GDM1 (cell line): ENCODE measurements at regions not wholly inside any gene's neighbourhood (a gene's known extent, or its start where the extent isn't known, plus 50 kb on each side); places are given as distances from the start of the nearest gene placed in this dataset.
"Not testable (repeated sequence)": the region's sequence is repeated elsewhere in the genome, so short reads cannot be mapped to it uniquely, and the experiment has no call there.

Experiments used
- DNase-seq: peaks from one replicate; lab custom pipeline; 2025; lab: John Stamatoyannopoulos, UW

DNA sequence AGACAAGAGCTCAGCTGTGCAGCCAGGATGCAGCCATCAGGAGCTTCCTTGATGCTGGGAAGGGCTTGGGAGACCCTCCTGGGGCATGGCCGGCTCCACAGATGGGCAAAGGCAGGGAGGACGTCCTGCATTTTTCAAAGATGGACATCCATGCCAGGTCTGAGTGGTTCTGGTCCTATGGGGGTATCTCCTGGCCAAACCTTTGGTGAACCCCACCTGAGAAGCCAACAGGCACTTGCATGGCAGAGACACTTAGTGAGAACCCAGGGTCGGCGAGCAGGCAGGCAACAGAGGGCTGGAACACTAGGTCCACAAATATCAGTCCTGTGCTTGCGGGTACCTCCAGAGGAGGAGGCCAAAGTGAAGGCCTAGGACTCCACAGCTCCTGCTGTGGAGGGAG, 70.0 kb downstream of the KCTD15 start:
- no peak for DNase-seq

DNA sequence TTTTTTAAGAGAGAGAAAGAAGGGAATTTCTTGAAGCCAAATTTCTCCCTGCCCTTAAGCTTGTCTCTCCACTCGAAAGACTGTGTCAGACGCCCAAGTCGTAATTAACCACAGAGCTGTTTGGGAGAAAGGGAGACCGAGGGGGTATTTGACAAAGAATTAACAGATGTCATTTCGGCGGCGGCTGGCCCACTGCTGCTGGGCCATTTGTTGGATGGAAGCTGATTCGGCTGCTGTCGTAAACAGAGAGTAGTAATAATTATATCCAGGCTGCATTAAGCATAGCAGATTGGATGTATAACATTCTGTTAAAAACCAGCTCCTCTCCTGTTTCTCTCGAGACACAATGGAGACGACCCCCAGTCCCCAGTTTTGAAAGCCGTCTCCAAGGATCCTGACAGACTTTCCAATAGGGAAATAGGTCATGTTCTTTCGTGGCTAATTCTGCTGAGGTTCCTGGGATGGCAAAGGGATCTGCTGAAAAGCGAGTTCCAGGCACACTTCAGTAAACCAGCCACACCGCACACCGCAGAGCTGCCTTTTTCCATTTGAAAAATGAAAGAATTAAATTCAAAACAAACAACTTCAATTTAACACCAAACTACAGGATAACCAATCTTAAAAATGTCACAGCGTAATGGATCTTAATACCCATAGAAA, 71.5 kb downstream of the KCTD15 start:
- no peak for DNase-seq

DNA sequence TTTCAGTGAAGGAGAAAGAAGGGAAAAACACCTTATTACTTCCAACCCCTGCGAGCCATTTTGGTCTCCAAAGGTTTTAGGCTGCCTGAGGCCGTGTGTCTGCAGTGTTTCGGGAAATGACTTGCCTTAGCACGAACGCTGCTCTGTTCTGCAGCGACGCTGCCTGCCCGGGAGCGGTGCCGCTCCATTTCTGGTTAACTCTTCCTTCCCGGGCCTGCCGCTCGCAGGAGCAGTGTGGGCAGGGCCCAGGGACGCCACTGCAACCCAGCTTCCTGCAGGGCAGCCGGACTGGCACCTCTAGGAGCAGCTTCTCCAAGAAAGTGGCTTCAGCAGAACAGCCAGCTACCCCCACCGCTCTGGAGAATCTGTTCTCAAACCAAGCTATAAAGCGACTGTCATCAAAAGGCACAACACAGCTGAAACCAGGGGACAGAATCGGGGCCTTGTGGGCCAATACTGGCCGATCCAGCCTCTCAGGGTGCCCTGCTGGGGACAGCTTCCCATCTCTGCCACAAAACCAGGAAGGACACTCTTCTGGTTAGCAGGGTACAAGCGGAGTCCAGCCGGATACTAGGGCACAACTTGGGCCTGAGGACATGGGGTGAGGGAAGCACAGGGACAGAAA, 72.2 kb downstream of the KCTD15 start:
- no peak for DNase-seq

DNA sequence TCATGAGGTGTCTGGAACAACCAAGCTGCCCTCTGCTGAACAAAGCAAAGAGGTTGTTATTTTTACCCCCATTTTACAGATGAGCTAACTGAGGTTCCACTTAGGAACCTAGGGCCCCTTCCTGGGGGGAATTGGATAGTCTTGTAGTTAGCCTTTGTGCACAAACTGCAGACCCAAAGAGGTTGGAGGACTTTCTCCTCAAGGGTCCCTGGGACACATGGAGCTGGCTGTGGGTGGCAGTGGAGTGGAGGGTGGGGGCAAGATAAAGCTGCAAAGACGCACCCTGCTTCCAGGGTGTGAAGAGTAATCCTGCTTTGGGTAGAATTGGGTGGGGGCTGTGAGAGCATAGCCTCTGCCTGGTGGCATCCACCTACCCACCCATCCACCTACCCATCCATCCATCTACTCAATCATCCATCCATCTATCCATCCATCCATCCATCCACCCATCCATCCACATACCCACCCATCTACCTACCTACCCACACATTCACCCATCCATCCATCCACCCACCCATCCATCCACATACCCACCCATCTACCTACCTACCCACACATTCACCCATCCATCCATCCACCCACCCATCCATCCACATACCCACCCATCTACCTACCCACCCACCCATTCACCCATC, 73.7 kb downstream of the KCTD15 start:
- DNase-seq = not testable (repeated sequence)

DNA sequence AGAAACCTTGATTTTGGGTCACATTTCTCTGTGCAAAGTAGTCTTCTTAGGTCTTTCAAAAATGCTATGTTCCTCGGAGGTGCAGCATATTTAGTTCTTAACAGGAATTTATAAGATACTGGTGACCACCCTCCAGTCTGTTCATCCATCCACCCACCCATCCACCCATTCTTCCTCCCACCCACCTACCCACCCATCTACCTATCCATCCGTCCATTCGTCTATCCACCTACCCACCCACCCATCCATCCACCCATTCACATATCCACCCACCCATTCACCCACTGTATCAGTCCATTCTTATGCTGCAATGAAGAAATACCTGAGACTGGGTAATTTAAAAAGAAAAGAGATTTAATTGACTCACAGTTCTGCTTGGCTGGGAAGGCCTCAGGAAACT, 74.9 kb downstream of the KCTD15 start:
- no peak for DNase-seq

DNA sequence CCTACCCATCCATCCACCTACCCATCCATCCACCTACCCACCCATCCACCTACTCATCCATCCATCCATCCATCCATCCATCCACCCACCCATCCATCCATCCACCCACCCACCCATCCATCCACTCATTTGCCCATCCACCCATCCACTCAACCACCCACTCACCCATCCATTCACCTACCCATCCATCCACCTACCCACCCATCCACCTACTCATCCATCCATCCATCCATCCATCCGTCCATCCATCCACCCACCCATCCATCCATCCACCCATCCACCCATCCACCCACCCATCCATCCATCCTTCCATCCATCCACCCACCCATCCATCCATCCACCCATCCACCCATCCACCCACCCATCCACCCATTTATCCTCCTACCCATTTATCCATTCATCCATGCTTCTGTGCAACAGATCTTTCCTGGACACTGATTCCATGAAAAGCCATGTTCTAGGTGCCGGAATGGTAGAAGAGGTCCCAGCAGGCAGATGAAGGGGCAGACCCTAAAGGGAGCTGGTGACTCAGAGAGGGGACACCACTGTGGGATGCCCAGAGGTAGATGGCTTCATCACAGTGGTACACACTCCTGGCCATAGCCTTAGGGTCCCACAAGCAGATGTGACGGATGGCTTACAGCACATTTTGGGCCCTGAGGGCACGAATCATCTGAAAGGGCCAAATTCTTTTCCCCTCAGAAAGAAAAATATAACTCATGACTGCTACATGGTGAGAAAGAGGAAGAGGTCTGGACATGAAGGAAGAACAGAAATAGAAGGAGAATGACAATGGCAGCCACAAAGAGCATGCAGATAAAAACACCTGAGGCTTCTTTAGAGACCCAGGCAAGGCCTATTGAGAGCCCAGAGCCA, 76.0 kb downstream of the KCTD15 start:
- no peak for DNase-seq

DNA sequence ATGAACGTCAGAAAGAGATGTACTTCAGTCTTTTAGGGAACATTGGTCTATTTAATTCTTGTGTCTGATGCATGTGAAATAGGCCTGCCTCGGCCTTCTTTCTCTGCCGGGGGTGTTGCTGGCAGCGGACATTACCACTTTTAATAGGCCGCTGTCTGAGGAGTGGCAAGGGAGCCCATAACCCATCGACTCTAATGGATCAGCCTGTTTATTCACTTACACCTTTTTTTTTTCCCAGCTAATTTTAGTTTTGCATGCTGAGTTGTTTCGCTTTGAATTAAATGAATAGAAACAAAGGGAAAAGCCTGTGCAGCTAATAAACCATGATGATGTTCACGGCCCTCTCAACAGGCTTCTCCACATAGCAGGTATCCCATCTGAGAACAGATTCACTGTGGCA, 78.4 kb downstream of the KCTD15 start:
- DNase-seq = no peak

DNA sequence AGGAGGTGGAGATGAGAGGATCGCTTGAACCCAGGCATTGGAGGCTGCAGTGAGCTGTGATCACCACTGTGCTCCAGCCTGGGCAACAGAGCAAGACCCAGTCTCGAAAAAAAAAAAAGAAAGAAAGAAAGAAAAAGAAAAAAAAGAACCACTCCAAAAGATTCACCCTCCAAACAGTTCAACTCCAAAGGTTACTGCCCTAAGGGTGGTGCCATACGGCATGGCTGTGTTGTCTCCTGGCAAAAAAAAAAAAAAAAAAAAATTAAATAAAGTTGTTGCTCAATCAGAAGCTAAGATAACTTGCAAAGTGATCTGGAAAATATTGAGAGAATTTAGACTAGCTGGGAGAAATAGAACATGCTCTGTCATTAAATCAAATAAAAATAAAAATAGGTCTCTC, 79.5 kb downstream of the KCTD15 start:
- no peak for DNase-seq

DNA sequence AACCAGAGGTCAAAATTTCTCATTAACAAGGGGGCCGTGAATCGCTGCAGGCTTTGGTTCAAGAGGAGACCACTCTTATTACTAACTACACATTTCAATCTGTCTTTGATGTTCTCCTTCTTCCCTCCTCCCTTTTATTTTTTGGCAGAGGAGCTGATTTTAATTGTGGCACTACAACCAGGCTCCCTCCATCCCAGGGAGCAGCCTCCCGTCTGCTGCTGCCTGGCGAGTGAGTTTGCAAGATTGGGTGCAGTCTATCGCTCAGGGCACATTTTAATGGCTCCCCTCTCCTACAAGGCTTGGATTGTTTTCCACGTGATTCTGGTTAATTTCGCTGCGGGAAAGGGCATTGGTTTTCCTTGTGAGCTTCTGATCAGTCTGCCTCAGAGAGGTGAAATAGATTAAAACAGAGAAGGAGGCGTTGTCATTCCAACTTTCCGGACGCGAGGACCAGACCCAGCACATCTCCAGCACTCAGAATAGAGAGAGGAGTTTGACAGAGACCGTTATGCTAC, 81.4 kb downstream of the KCTD15 start:
- DNase-seq = no peak

DNA sequence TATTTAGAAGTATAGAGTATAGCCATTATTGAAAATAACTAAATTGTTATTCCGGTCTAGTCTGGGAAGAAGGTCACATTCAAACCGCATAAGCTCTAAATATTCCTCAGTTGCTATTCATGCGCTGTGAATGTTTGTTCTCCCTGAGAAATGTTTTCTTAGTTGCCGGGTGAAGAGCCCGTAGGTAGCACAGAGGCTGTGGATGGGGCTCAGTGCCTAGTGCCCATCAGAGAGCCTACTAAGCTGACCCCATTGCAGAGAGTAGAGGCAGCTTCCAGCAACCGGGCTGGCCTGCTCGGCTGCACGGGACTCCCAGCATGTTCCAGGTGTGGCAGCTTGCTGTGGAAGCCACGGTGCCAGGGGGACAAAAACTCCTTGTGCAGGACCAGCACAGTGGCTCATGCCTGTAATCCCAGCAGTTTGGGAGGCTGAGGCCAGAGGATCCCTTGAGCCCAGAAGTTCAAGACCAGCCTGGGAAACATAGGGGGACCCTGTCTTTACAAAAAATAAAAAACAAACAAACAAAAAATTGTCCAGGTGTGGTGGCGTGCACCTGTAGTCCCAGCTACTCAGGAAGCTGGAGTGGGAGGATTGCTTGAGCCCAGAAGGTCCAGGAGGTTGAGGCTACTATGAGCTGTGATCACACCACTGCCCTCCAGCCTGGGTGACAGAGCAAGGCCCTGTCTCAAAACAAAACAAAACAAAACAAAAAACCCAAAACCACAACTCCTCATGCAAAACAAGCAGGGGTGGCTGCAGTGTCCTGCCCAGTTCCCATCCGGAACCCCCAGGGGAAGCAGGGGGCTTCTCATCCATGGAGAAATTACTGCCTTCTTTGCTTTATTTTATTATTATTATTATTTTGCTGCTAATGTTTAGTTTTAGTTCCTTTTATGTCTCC, 82.5 kb downstream of the KCTD15 start:
- DNase-seq = no peak

DNA sequence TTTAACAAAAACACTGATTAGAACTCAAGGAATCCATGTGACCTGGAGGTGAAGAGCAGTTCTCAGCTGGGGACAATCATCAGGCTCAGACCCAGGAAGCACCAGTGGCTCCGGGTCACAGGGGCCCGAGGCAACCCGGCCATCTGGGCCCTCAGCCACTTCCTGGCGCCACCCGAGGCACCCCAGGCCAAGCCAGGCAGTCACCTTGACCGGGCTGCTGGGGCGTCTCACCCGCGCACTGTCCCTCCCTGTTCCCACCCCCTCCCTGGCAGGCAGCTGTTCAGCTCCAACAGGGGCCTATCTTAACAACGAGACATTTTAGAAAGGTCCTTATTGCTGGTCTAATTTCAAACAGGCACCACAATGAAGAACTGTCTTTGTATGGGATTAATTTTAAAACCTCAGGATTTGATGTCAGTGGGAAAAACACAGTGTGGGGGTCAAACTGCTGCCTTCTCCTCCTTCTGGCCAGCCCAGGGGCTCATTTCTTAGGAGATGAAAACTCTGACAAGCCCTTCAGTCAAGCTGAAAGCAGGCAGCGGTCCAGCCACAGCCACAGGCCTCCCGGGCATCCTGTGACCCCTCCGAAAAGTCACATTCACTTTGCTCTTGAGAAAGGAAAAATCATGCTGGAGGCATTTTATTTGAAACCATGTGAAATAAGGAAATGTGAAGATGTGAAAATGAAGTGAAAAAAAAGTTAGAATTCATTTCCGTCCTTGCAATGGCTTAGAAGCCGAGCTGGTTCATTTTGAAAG, 83.3 kb downstream of the KCTD15 start:
- DNase-seq = no peak

DNA sequence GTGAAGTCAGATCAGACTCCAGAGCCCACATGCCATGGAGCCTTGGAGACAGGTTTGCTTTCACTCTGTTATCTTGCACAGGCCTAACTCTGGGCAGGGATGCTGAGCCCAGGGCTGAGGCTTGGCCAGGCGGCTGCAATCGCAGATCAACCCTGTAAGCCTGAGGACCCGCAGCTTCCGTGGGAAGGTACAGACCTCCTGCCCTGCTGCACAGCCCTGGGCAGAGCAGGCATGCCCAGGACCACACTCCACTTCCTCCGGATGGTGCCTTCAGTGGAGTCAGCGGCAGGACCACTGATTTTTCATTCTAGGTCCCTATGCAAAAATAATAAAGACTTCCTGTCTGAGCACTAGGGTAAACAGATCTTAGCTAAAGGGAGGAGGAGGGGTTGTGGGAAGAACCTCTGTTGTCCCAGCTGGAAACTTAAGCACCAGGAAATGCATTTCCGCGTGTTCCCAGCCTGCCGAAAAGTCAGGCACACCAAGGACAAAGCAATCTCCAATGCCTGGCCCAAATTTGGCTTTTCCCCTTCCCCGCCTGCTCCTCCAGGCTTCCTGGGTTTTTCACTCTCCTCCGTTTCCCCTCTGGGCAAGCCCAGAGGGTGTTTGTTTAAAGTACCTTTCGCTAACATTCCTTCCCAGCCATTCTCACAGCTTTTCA, 87.3 kb downstream of the KCTD15 start:
- no peak for DNase-seq

DNA sequence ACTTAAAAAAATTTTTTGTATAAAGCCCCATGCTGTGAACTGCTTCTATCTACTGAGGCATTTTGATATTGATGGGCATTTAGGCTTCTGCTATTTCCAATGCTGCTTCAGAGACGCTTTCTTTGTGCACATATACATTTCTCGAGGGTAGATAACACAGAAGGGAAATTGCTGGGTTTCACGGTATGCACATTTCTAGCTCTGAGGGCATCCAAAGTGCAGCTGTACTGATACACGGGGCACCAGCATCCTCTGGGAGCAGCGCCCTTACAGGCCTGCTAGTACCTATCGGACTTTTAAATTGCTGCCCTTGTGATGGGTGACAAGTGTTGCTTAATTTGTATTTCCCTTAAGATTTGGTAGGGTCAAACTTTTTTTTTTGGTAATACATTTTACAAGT, 88.6 kb downstream of the KCTD15 start:
- no peak for DNase-seq

DNA sequence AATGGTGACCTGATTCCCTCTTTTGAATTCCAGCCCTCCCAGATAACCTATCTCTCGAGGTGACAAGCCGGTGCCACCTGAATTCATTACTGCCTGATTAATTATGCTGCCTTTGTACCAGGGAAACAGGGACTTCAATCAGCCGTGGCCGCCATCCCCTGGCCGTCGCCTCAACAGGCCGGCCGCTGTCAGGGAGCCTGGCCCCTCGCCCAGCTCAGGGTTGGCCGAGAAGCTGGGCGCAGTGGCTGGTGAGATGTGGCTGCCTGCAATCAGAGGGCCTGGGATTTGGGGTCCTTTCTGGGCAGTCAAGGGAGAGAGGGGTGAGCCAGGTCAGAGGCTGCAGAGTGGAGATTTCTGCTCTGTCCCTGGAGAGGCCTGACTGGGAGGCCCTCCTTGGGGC, 91.2 kb downstream of the KCTD15 start:
- DNase-seq = no peak

DNA sequence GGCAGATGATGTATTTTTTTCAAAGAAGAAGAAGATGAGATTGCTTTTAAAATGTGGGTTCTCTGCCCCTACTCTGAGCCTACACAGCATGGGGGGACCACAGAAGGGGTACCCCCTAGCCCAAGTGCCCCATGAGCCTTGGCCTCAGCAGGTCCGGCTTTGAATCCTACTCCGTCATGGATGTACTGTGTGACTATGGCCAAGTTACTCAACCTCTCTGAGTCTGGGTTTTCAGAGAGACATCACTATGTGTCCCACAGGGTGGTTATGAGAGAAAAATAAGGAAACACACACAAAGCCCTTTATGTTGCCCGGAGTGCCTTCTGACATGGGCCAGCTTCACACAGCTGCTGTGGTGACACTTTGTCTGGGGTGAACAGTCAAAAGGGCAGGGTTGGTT, 92.0 kb downstream of the KCTD15 start:
- DNase-seq = no peak

DNA sequence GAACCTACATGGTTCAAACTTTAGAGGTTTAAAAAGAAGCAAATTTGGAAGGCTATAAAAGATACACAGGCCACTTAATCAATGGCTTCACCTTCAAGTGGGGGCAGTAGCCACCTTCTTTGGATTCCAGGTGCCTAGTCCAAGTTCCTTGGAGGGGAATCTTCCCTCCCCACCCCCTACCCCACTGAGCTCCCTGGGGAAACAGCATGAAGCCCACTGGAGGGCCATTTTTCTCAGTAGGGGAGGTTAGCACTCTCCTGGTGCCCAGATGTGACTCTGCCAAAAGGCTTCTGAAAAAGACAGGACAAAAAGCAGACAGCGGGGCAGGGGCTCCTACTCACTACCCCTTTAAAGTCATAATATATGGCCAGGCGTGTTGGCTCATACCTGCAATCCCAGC, 93.9 kb downstream of the KCTD15 start:
- no peak for DNase-seq

DNA sequence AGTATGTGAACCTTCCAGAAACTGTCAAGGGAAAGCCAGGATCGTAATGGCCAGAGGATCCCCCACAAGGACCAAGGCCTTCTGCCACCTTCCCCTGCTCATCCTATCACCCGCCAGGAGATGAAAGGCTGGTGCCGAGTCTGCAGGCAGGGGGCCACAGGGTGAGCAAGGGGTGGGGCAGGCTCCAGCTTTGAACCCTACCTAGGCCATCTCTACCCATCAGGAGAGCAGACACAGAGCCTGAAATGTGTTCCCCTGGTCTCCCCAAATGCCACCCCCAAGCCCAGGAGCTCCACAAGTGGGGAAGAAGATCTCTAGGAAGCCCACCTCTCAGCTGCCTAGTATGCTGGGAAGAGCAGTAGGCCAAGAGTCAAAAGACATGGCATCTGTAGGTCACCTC, 95.1 kb downstream of the KCTD15 start:
- no peak for DNase-seq

DNA sequence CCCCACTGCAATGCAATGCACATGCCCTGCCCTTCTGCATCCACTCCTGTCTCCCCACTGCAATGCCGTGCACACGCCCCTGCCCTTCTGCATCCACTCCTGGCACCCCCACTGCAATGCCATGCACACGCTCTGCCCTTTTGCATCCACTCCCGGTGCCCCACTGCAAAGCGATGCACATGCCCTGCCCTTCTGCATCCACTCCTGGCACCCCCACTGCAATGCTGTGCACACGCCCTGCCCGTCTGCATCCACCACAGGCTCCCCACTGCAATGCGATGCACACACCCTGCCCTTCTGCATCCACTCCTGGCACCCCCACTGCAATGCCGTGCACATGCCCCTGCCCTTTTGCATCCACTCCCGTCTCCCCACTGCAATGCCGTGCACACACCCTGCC, 98.1 kb downstream of the KCTD15 start:
- DNase-seq = no peak

DNA sequence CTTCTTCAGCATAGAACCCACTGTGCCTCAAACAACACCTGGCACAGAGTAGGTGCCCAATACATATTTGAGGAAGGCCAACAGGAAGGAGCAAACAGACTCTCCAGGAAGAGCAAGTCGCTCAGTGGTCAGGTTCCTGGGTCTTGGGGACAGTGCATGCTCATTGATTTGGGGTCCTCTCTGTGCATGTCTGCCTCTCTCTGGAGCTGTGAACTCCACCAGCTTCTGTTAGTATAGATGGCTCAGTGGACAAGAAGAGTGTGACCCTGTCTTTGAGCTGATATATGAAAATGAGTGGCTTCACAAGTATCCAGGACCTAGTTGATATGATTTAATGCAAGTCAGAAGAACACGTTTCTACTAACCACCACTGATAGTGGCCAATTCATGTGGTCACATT, 98.7 kb downstream of the KCTD15 start:
- DNase-seq = no peak

DNA sequence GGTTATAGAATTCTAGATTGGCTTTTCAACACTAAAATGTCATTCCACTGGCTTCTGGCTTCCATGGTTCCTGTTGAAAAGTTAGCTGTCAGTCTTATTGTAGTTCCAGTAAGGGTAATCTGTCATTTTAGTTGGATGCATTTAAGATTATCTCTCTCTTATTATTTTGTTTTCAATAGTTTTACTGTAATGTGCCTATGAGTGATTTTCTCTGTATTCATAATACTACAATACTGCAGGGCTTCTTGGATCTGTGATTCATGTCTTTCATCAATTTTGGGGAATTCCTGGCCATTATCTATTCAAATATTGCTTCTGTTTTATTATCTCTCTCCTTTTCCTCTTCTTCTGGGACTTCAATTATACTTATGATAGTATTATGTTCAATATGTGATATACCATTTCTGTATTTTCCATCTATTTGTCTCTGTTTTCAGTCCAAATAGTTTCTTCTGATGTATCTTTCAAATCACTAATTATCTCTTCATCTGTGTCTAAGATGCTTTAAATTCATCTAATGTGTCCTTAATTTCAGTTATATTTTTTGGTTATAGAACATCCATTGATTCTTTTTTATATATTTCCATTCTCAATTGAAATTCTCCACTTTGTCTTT, 101.5 kb downstream of the KCTD15 start:
- no peak for DNase-seq
